MCF 10A (cell line): ENCODE measurements at regions not wholly inside any gene's neighbourhood (a gene's known extent, or its start where the extent isn't known, plus 50 kb on each side); places are given as distances from the start of the nearest gene placed in this dataset.
A peak's percentile ranks its signal among the peaks of the same experiment; 100 is the strongest.

Experiments
- BruUV-seq: library from RNA; stranded (reverse); fragments of 400-500 nt; replicated peaks from 2 replicates; lab custom pipeline; 2021; lab: Mats Ljungman, UMichigan
- CTCF ChIA-PET: fragments of 300-600 bp; sonication (Branson Sonifier 250); formaldehyde crosslinking; extraction: SDS; loops from one replicate; lab custom pipeline; 2021; ENCODE audit warnings: antibody characterized with exemption, inconsistent platforms; lab: Yijun Ruan, JAX
- POLR2A ChIA-PET: fragments of 300-600, 350-650 bp; sonication (Branson Sonifier 250); formaldehyde crosslinking; extraction: SDS; loops from one replicate; lab custom pipeline; 2020; ENCODE audit warnings: antibody characterized with exemption, inconsistent platforms; lab: Yijun Ruan, JAX
- DNase-seq: peaks from one replicate; pipeline ENCODE4 v3.0.0-alpha.2; 2018; ENCODE audit not compliant: unreplicated experiment
- H3K27ac Mint-ChIP-seq: one replicate; pipeline ENCODE4 v1.8.0; 2022; ENCODE audit warnings: mild to moderate bottlenecking, low read depth, mixed read lengths; ENCODE audit not compliant: unreplicated experiment
- H3K27me3 Mint-ChIP-seq: one replicate; pipeline ENCODE4 v1.8.0; 2022; ENCODE audit warnings: mixed read lengths; ENCODE audit not compliant: insufficient read depth, unreplicated experiment
- H3K36me3 Mint-ChIP-seq: one replicate; pipeline ENCODE4 v1.8.0; 2022; ENCODE audit warnings: mild to moderate bottlenecking, moderate library complexity, mixed read lengths; ENCODE audit not compliant: insufficient read depth, unreplicated experiment
- H3K4me1 Mint-ChIP-seq: one replicate; pipeline ENCODE4 v1.8.0; 2022; ENCODE audit warnings: mixed read lengths; ENCODE audit not compliant: insufficient read depth, unreplicated experiment
- H3K4me3 Mint-ChIP-seq: one replicate; pipeline ENCODE4 v1.8.0; 2022; ENCODE audit warnings: mild to moderate bottlenecking, moderate library complexity, mixed read lengths; ENCODE audit not compliant: unreplicated experiment
- H3K9me3 Mint-ChIP-seq: one replicate; pipeline ENCODE4 v1.8.0; 2022; ENCODE audit warnings: mixed read lengths; ENCODE audit not compliant: unreplicated experiment
- CTCF ChIP-seq: fragments of 200-600 bp; IDR thresholded peaks from one replicate; pipeline ENCODE4 v1.8.0; 2022; ENCODE audit warnings: antibody characterized with exemption, mild to moderate bottlenecking; ENCODE audit not compliant: unreplicated experiment
- intact Hi-C: fragments of 100-400 bp; cut with micrococcal nuclease; formaldehyde crosslinking; loops from 2 replicates; pipeline ENCODE4 v1.14.1; 2022

- DNase-seq = no peak
- POLR2A ChIA-PET = no interaction called here
- Mint-ChIP-seq H3K9me3 (no peaks in the 10 kb centered on the region), H3K27me3 (no peaks in the 10 kb centered on the region), H3K27ac (no peak overlapping the region), H3K4me3 (no peak overlapping the region), H3K4me1 (peaks cover 6% of the 10 kb centered on the region), H3K36me3 (no peaks in the 10 kb centered on the region)
- no TSS peak for BruUV-seq
- no peak for TF ChIP-seq CTCF
- CTCF ChIA-PET = interaction anchor here (0.6 kb wide), 1 partner anchor 804 kb away, joined by 5 read pairs; no protein-coding TSS in a partner anchor
- intact Hi-C loops = no loop called here
These were observed 415.8 kb upstream of the PCDH9 start for GRCh38 chr13:67645874-67646467.

GRCh38 chr13:67643516-67644055 lies 413.4 kb upstream of the PCDH9 start:
- intact Hi-C loops = no loop called here
- ChIA-PET POLR2A (interaction anchor here (0.6 kb wide), 1 partner anchor 15 kb away, joined by 3 read pairs; no protein-coding TSS in a partner anchor), CTCF (no interaction called here)
- Mint-ChIP-seq H3K9me3 (no peaks in the 10 kb centered on the region), H3K4me1 (no peaks in the 10 kb centered on the region), H3K27ac (no peak overlapping the region), H3K4me3 (no peak overlapping the region), H3K36me3 (no peaks in the 10 kb centered on the region), H3K27me3 (no peaks in the 10 kb centered on the region)
- TF ChIP-seq CTCF = no peak
- no TSS peak for BruUV-seq
- DNase-seq = no peak

GRCh38 chr13:67642657-67643056 lies 412.5 kb upstream of the PCDH9 start:
- Mint-ChIP-seq H3K36me3 (no peaks in the 10 kb centered on the region), H3K27me3 (no peaks in the 10 kb centered on the region), H3K4me3 (no peak overlapping the region), H3K27ac (no peak overlapping the region), H3K4me1 (no peaks in the 10 kb centered on the region), H3K9me3 (no peaks in the 10 kb centered on the region)
- TF ChIP-seq CTCF = no peak
- ChIA-PET CTCF (no interaction called here), POLR2A (no interaction called here)
- intact Hi-C loops = no loop called here
- no peak for DNase-seq
- BruUV-seq = no TSS peak

GRCh38 chr13:67635754-67636153 lies 405.6 kb upstream of the PCDH9 start:
- Mint-ChIP-seq H3K4me3 (no peak overlapping the region), H3K27ac (no peak overlapping the region), H3K27me3 (no peaks in the 10 kb centered on the region), H3K4me1 (no peaks in the 10 kb centered on the region), H3K36me3 (no peaks in the 10 kb centered on the region), H3K9me3 (no peaks in the 10 kb centered on the region)
- peak; percentile 11 for DNase-seq
- no peak for TF ChIP-seq CTCF
- ChIA-PET POLR2A (interaction anchor here (1.0 kb wide), 1 partner anchor 119 kb away, joined by 3 read pairs; no protein-coding TSS in a partner anchor), CTCF (interaction anchor here (1.2 kb wide), 1 partner anchor 11 kb away, joined by 3 read pairs; no protein-coding TSS in a partner anchor)
- no TSS peak for BruUV-seq
- intact Hi-C loops = no loop called here
